Loucy (cell line): ENCODE measurements at regions not wholly inside any gene's neighbourhood (a gene's known extent, or its start where the extent isn't known, plus 50 kb on each side); places are given as distances from the start of the nearest gene placed in this dataset.
A peak's percentile ranks its signal among the peaks of the same experiment; 100 is the strongest.
"Not testable (repeated sequence)": the region's sequence is repeated elsewhere in the genome, so short reads cannot be mapped to it uniquely, and the experiment has no call there.

Experiments used
- H2AFZ ChIP-seq: fragments of 200-600 bp; sonication (generic); 2 replicates; pipeline ENCODE4 v1.6.0; 2016; ENCODE audit warnings: antibody characterized with exemption, mild to moderate bottlenecking, low read length, moderate library complexity
- H3F3A ChIP-seq: fragments of 200-600 bp; 2 replicates; pipeline ENCODE4 v1.6.0; 2016; ENCODE audit warnings: antibody characterized with exemption, low read depth, mild to moderate bottlenecking
- H3K27me3 ChIP-seq: fragments of 200-600 bp; sonication (generic); 2 replicates; pipeline ENCODE4 v1.6.1; 2014; ENCODE audit warnings: low read length, mild to moderate bottlenecking; ENCODE audit not compliant: insufficient read depth, poor library complexity, severe bottlenecking
- H3K36me3 ChIP-seq: fragments of 200-600 bp; sonication (generic); 2 replicates; pipeline ENCODE4 v1.6.1; 2016; ENCODE audit warnings: low read length; ENCODE audit not compliant: insufficient read depth
- H3K4me1 ChIP-seq: fragments of 200-600 bp; sonication (generic); 2 replicates; pipeline ENCODE4 v1.5.1; 2014; ENCODE audit warnings: low read length, mild to moderate bottlenecking; ENCODE audit not compliant: insufficient read depth, poor library complexity, severe bottlenecking
- H3K4me2 ChIP-seq: fragments of 200-600 bp; sonication (generic); 2 replicates; pipeline ENCODE4 v1.6.0; 2014; ENCODE audit warnings: antibody characterized with exemption, low read length, low read depth, mild to moderate bottlenecking; ENCODE audit not compliant: poor library complexity, severe bottlenecking
- H3K4me3 ChIP-seq: fragments of 200-600 bp; sonication (generic); 2 replicates; pipeline ENCODE4 v1.5.1; 2014; ENCODE audit warnings: low read length, mild to moderate bottlenecking, mixed read lengths; ENCODE audit not compliant: poor library complexity, severe bottlenecking
- H3K79me2 ChIP-seq: fragments of 200-600 bp; sonication (generic); 2 replicates; pipeline ENCODE4 v1.6.1; 2014; ENCODE audit warnings: low read length; ENCODE audit not compliant: insufficient read depth
- H3K9ac ChIP-seq: fragments of 200-600 bp; sonication (generic); 2 replicates; pipeline ENCODE4 v1.6.0; 2014; ENCODE audit warnings: mild to moderate bottlenecking, low read depth, low read length, moderate library complexity; ENCODE audit not compliant: poor library complexity, severe bottlenecking
- H3K9me2 ChIP-seq: fragments of 200-600 bp; sonication (generic); replicated peaks from 2 replicates; pipeline ENCODE4 v1.6.1; 2016; ENCODE audit warnings: low read depth, low read length, mixed read lengths
- H3K9me3 ChIP-seq: fragments of 200-600 bp; sonication (generic); 2 replicates; pipeline ENCODE4 v1.6.1; 2014; ENCODE audit warnings: mild to moderate bottlenecking, antibody characterized with exemption, low read length, low read depth; ENCODE audit not compliant: insufficient read depth
- H4K20me1 ChIP-seq: fragments of 200-600 bp; sonication (generic); 2 replicates; pipeline ENCODE4 v1.6.0; 2014; ENCODE audit warnings: antibody characterized with exemption, low read length, mild to moderate bottlenecking; ENCODE audit not compliant: insufficient read depth, poor library complexity, severe bottlenecking
- CTCF ChIP-seq: fragments of 200-600 bp; sonication (generic); conservative IDR thresholded peaks from 2 replicates; pipeline ENCODE4 v1.5.1; 2014; ENCODE audit warnings: mild to moderate bottlenecking, antibody characterized with exemption, low read length
- EZH2phosphoT487 ChIP-seq: fragments of 200-600 bp; IDR thresholded peaks from 2 replicates; pipeline ENCODE4 v1.6.1; 2018; ENCODE audit warnings: antibody characterized with exemption, mild to moderate bottlenecking, moderate library complexity, borderline replicate concordance

- H4K20me1 ChIP-seq, result no peaks in the 10 kb centered on the region
- peak overlapping the region; percentile 45 for H3K4me3 ChIP-seq
- TF ChIP-seq CTCF (no peak), EZH2phosphoT487 (no peak)
- H3K27me3 ChIP-seq, result no peaks in the 10 kb centered on the region
- H3F3A ChIP-seq, result no peaks in the 10 kb centered on the region
- H2AFZ ChIP-seq, result 0 out of 2 replicates have a peak overlapping the region, but pooled peaks have one; percentile 3
- H3K9me2 ChIP-seq, result no peaks in the 10 kb centered on the region
- no peaks in the 10 kb centered on the region for H3K9me3 ChIP-seq
- H3K36me3 ChIP-seq, result no peaks in the 10 kb centered on the region
- peaks cover 80% of the 10 kb centered on the region for H3K4me1 ChIP-seq
- H3K9ac ChIP-seq, result peak overlapping the region; percentile 69
- H3K4me2 ChIP-seq, result peak overlapping the region; percentile 65
- H3K79me2 ChIP-seq, result no peaks in the 10 kb centered on the region
Measured at GRCh38 chr10:2885288-2886278, 181.8 kb upstream of the PFKP start.

- not testable (repeated sequence) for H3K4me2 ChIP-seq, H3K36me3 ChIP-seq, H3F3A ChIP-seq, H3K9me3 ChIP-seq, H3K9me2 ChIP-seq, H3K27me3 ChIP-seq, H2AFZ ChIP-seq, H3K4me3 ChIP-seq, H4K20me1 ChIP-seq, H3K9ac ChIP-seq, H3K79me2 ChIP-seq
- peaks cover 70% of the 10 kb centered on the region for H3K4me1 ChIP-seq
Measured at GRCh38 chr10:2883983-2884540, 183.3 kb upstream of the PFKP start.

GRCh38 chr10:2883238-2883637 is 184.1 kb upstream of the PFKP start:
- no peak overlapping the region for H3K9ac ChIP-seq
- H2AFZ ChIP-seq, result no peak overlapping the region
- H3K4me2 ChIP-seq, result no peak overlapping the region
- H3K9me3 ChIP-seq, result no peaks in the 10 kb centered on the region
- no peaks in the 10 kb centered on the region for H3K36me3 ChIP-seq
- no peaks in the 10 kb centered on the region for H4K20me1 ChIP-seq
- no peak overlapping the region for H3K4me3 ChIP-seq
- no peaks in the 10 kb centered on the region for H3K79me2 ChIP-seq
- no peak for TF ChIP-seq CTCF
- TF ChIP-seq EZH2phosphoT487, result no peak
- H3F3A ChIP-seq, result no peaks in the 10 kb centered on the region
- H3K27me3 ChIP-seq, result no peaks in the 10 kb centered on the region
- peaks cover 67% of the 10 kb centered on the region for H3K4me1 ChIP-seq
- no peaks in the 10 kb centered on the region for H3K9me2 ChIP-seq
